ENCODE measurements at regions not wholly inside any gene's neighbourhood (a gene's known extent, or its start where the extent isn't known, plus 50 kb on each side); places are given as distances from the start of the nearest gene placed in this dataset.

- TF ChIP-seq CTCF (conservative IDR thresholded peaks at IDR 0.05 in 1 of 2, IDR thresholded peaks at IDR 0.05 in 1 of 2; ENCODE audit: extremely low read depth in 1 of 2, insufficient read depth in 1 of 2, low read depth in 1 of 2, low read length in 2 of 2) (no peak), EZH2 (IDR thresholded peaks at IDR 0.05; ENCODE audit: borderline replicate concordance, low read length) (no peak)
These were observed 73.7 kb upstream of the PRDM9 start for GRCh38 chr5:23433534-23434315.

Data from mammary epithelial cell (primary cell).